KBM-7 (cell line): ENCODE measurements at regions not wholly inside any gene's neighbourhood (a gene's known extent, or its start where the extent isn't known, plus 50 kb on each side); places are given as distances from the start of the nearest gene placed in this dataset.

Experiments used
- DNase-seq: peaks from one replicate; pipeline ENCODE4 v3.0.0-alpha.2; 2015
- in situ Hi-C: fragments of 300-500 bp; cut with MboI; formaldehyde crosslinking; loops from 2 replicates; pipeline ENCODE4 v1.14.3; 2020; ENCODE audit warnings: low sequenced_read_pairs, low pct_unique_long_range_greater_than_20kb, mixed read lengths

- no peak for DNase-seq
- in situ Hi-C loops: no loop called here
Measured at GRCh38 chr13:22538400-22538799, 642.4 kb upstream of the SGCG start.

- DNase-seq: no peak
- in situ Hi-C loops: no loop called here
Measured at GRCh38 chr13:22549126-22549525, 631.7 kb upstream of the SGCG start.

GRCh38 chr13:22561581-22561980, 619.2 kb upstream of the SGCG start:
- in situ Hi-C loops: no loop called here
- no peak for DNase-seq

- in situ Hi-C loops: no loop called here
- DNase-seq: no peak
Measured at GRCh38 chr13:22562116-22562515, 618.7 kb upstream of the SGCG start.

- no peak for DNase-seq
- in situ Hi-C loops: no loop called here
Measured at GRCh38 chr13:22563272-22563671, 617.5 kb upstream of the SGCG start.

GRCh38 chr13:22569811-22570210, 611.0 kb upstream of the SGCG start:
- DNase-seq: no peak
- in situ Hi-C loops: no loop called here

- in situ Hi-C loops: no loop called here
- no peak for DNase-seq
Measured at GRCh38 chr13:22589880-22590279, 590.9 kb upstream of the SGCG start.

- DNase-seq: no peak
- in situ Hi-C loops: no loop called here
Measured at GRCh38 chr13:22592515-22592914, 588.3 kb upstream of the SGCG start.

GRCh38 chr13:22594041-22594440, 586.7 kb upstream of the SGCG start:
- in situ Hi-C loops: no loop called here
- no peak for DNase-seq

GRCh38 chr13:22596171-22596863, 584.5 kb upstream of the SGCG start:
- in situ Hi-C loops: no loop called here
- DNase-seq: no peak

- DNase-seq: no peak
- in situ Hi-C loops: no loop called here
Measured at GRCh38 chr13:22599156-22599555, 581.6 kb upstream of the SGCG start.

GRCh38 chr13:22618002-22618401, 562.8 kb upstream of the SGCG start:
- in situ Hi-C loops: no loop called here
- no peak for DNase-seq

- in situ Hi-C loops: no loop called here
Measured at GRCh38 chr13:22625691-22626090, 555.1 kb upstream of the SGCG start.

GRCh38 chr13:22629374-22629773, 551.4 kb upstream of the SGCG start:
- DNase-seq: no peak
- in situ Hi-C loops: no loop called here

More at GRCh38 chr13:22625691-22626090, 555.1 kb upstream of the SGCG start:
- DNase-seq: no peak

GRCh38 chr13:22642088-22642487, 538.7 kb upstream of the SGCG start:
- no peak for DNase-seq
- in situ Hi-C loops: no loop called here

GRCh38 chr13:22644941-22645340, 535.8 kb upstream of the SGCG start:
- DNase-seq: no peak
- in situ Hi-C loops: no loop called here

GRCh38 chr13:22647156-22647850, 533.5 kb upstream of the SGCG start:
- DNase-seq: no peak
- in situ Hi-C loops: no loop called here

- no peak for DNase-seq
Measured at GRCh38 chr13:22648320-22648801, 532.4 kb upstream of the SGCG start.

GRCh38 chr13:22652796-22653195, 528.0 kb upstream of the SGCG start:
- no peak for DNase-seq
- in situ Hi-C loops: no loop called here

More at GRCh38 chr13:22648320-22648801, 532.4 kb upstream of the SGCG start:
- in situ Hi-C loops: no loop called here

- DNase-seq: no peak
- in situ Hi-C loops: no loop called here
Measured at GRCh38 chr13:22653866-22654265, 526.9 kb upstream of the SGCG start.
